Endodermal cell (in vitro differentiated cells): ENCODE measurements at regions not wholly inside any gene's neighbourhood (a gene's known extent, or its start where the extent isn't known, plus 50 kb on each side); places are given as distances from the start of the nearest gene placed in this dataset.

Experiments used
- DNase-seq: peaks from one replicate; pipeline ENCODE4 v3.0.0-alpha.2; 2017
- H3K27ac ChIP-seq: 2 replicates; pipeline ENCODE4 v1.5.1; 2013; ENCODE audit warnings: mild to moderate bottlenecking, low read depth, low read length, moderate library complexity
- H3K27me3 ChIP-seq: 2 replicates; pipeline ENCODE4 v1.6.1; 2013; ENCODE audit warnings: mild to moderate bottlenecking, low read length, moderate library complexity; ENCODE audit not compliant: insufficient read depth, control insufficient read depth, poor library complexity, severe bottlenecking
- H3K36me3 ChIP-seq: 2 replicates; pipeline ENCODE4 v1.7.0; 2013; ENCODE audit warnings: mild to moderate bottlenecking, low read length, moderate library complexity; ENCODE audit not compliant: control insufficient read depth, insufficient read depth
- H3K4me1 ChIP-seq: one replicate; pipeline ENCODE4 v1.7.0; 2013; ENCODE audit warnings: low read length; ENCODE audit not compliant: control insufficient read depth, insufficient read depth
- H3K4me3 ChIP-seq: 2 replicates; pipeline ENCODE4 v1.5.1; 2013; ENCODE audit warnings: mild to moderate bottlenecking, low read length, moderate library complexity
- H3K9ac ChIP-seq: 2 replicates; pipeline ENCODE4 v1.6.1; 2013; ENCODE audit warnings: mild to moderate bottlenecking, low read length, moderate library complexity; ENCODE audit not compliant: poor library complexity, severe bottlenecking; ENCODE audit errors: extremely low read depth
- H3K9me3 ChIP-seq: 2 replicates; pipeline ENCODE4 v1.6.1; 2013; ENCODE audit warnings: mild to moderate bottlenecking, low read length, moderate library complexity; ENCODE audit not compliant: control insufficient read depth
- H3K27ac Mint-ChIP-seq: 2 replicates; pipeline ENCODE4 v1.8.0; 2020; ENCODE audit warnings: mixed read lengths
- H3K27me3 Mint-ChIP-seq: 2 replicates; pipeline ENCODE4 v1.8.0; 2021; ENCODE audit warnings: mild to moderate bottlenecking, mixed read lengths; ENCODE audit not compliant: insufficient read depth
- H3K36me3 Mint-ChIP-seq: 2 replicates; pipeline ENCODE4 v1.8.0; 2020; ENCODE audit warnings: low read depth, mixed read lengths
- H3K4me1 Mint-ChIP-seq: 2 replicates; pipeline ENCODE4 v1.8.0; 2020; ENCODE audit warnings: mixed read lengths
- H3K4me3 Mint-ChIP-seq: 2 replicates; pipeline ENCODE4 v1.8.0; 2020; ENCODE audit warnings: mild to moderate bottlenecking, moderate library complexity, mixed read lengths
- H3K9me3 Mint-ChIP-seq: 2 replicates; pipeline ENCODE4 v1.8.0; 2020; ENCODE audit warnings: mild to moderate bottlenecking, mixed read lengths
- CTCF ChIP-seq: fragments of 200-600 bp; sonication (generic); conservative IDR thresholded peaks from 2 replicates; pipeline ENCODE4 v1.5.0; 2021; ENCODE audit warnings: antibody characterized with exemption, mild to moderate bottlenecking
- WGBS, 2 experiments: methylation state at CpG; one replicate each; pipeline versions ENCODE4 v1.1.5 to v1.1.7; 2013; ENCODE audit warnings: missing lambda C conversion rate in 2 of 2, mixed read lengths in 1 of 2; ENCODE audit not compliant: insufficient coverage in 1 of 2, insufficient read length in 1 of 2; 5-methylcytosine and 5-hydroxymethylcytosine counted together

- Histone ChIP-seq H3K27ac (no peak overlapping the region), H3K36me3 (no peaks in the 10 kb centered on the region), H3K27me3 (no peaks in the 10 kb centered on the region), H3K4me1 (peaks cover 3% of the 10 kb centered on the region), H3K9ac (no peak overlapping the region), H3K9me3 (peaks cover 15% of the 10 kb centered on the region), H3K4me3 (no peak overlapping the region)
- no peaks in the 10 kb centered on the region for H3K27me3 Mint-ChIP-seq
- peaks cover 25% of the 10 kb centered on the region for H3K9me3 Mint-ChIP-seq
- peaks cover 29% of the 10 kb centered on the region for H3K4me1 Mint-ChIP-seq
- no peak overlapping the region for H3K4me3 Mint-ChIP-seq
- no peak overlapping the region for H3K27ac Mint-ChIP-seq
- DNase-seq: no peak
- WGBS, 2 experiments: 90% methylated on average over 3 of the region's 3 CpGs; no CpG with 5 or more reads in 1 of the 2 experiments
- H3K36me3 Mint-ChIP-seq: peaks cover 6% of the 10 kb centered on the region
- TF ChIP-seq CTCF: no peak
Measured at GRCh38 chr5:124229352-124229751, 517.1 kb downstream of the ZNF608 start.

- Histone ChIP-seq H3K4me1 (no peaks in the 10 kb centered on the region), H3K4me3 (no peak overlapping the region), H3K27ac (no peak overlapping the region), H3K27me3 (no peaks in the 10 kb centered on the region), H3K36me3 (no peaks in the 10 kb centered on the region), H3K9me3 (peaks cover 15% of the 10 kb centered on the region), H3K9ac (no peak overlapping the region)
- no peak overlapping the region for H3K4me3 Mint-ChIP-seq
- H3K9me3 Mint-ChIP-seq: peaks cover 28% of the 10 kb centered on the region
- no peak for DNase-seq
- H3K4me1 Mint-ChIP-seq: peaks cover 16% of the 10 kb centered on the region
- TF ChIP-seq CTCF: no peak
- peaks cover 6% of the 10 kb centered on the region for H3K36me3 Mint-ChIP-seq
- no peaks in the 10 kb centered on the region for H3K27me3 Mint-ChIP-seq
- no peak overlapping the region for H3K27ac Mint-ChIP-seq
Measured at GRCh38 chr5:124227914-124228313, 518.5 kb downstream of the ZNF608 start.

DNA sequence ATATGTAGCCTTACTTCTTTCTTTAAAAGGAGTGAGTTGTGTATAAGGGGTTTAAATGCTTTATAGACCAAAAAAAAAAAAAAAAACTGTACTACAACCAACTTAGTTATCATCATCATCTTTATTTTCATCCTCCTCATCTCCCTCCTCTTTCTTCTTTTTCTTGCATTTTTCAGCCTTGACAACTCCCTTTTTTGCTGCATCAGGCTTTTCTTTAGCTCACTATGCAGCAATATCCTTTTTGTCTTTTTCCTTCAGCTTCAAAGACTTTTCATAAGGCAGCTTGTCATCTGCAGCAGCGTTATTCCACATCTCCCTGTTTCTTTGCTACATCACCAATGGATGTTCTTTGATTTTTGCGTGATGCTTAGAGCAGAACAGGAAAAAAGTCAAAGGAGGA is 526.0 kb downstream of the ZNF608 start:
- no peak for DNase-seq
- Mint-ChIP-seq H3K9me3 (peaks cover 43% of the 10 kb centered on the region), H3K36me3 (peaks cover 12% of the 10 kb centered on the region), H3K4me1 (no peaks in the 10 kb centered on the region), H3K4me3 (no peak overlapping the region), H3K27ac (no peak overlapping the region), H3K27me3 (no peaks in the 10 kb centered on the region)
- Histone ChIP-seq H3K9me3 (peaks cover 22% of the 10 kb centered on the region), H3K4me1 (no peaks in the 10 kb centered on the region), H3K9ac (no peak overlapping the region), H3K27ac (no peak overlapping the region), H3K36me3 (no peaks in the 10 kb centered on the region), H3K4me3 (no peak overlapping the region), H3K27me3 (no peaks in the 10 kb centered on the region)
- TF ChIP-seq CTCF: no peak
- WGBS, 2 experiments: 93 to 99% methylated on average over 2 of the region's 2 CpGs
